ENCODE measurements at regions not wholly inside any gene's neighbourhood (a gene's known extent, or its start where the extent isn't known, plus 50 kb on each side); places are given as distances from the start of the nearest gene placed in this dataset.

GRCh38 chr7:31398815-31399214, 58.3 kb upstream of the NEUROD6 start:
- DNase-seq (ENCODE audit: low read depth): no peak

- DNase-seq (ENCODE audit: low read depth): no peak
Observed at GRCh38 chr7:31407178-31407676, 66.7 kb upstream of the NEUROD6 start.

GRCh38 chr7:31408140-31408729, 67.7 kb upstream of the NEUROD6 start:
- DNase-seq (ENCODE audit: low read depth): no peak

- no peak for DNase-seq (ENCODE audit: low read depth)
Observed at GRCh38 chr7:31410265-31410664, 69.7 kb upstream of the NEUROD6 start.

- DNase-seq (ENCODE audit: low read depth): no peak
Observed at GRCh38 chr7:31411416-31411815, 70.9 kb upstream of the NEUROD6 start.

- no peak for DNase-seq (ENCODE audit: low read depth)
Observed at GRCh38 chr7:31413766-31414165, 73.2 kb upstream of the NEUROD6 start.

GRCh38 chr7:31416381-31416870, 75.9 kb upstream of the NEUROD6 start:
- DNase-seq (ENCODE audit: low read depth): no peak

GRCh38 chr7:31418928-31419327, 78.4 kb upstream of the NEUROD6 start:
- no peak for DNase-seq (ENCODE audit: low read depth)

GRCh38 chr7:31419505-31420055, 79.1 kb upstream of the NEUROD6 start:
- no peak for DNase-seq (ENCODE audit: low read depth)

GRCh38 chr7:31420948-31421347, 80.4 kb upstream of the NEUROD6 start:
- DNase-seq (ENCODE audit: low read depth): no peak

- no peak for DNase-seq (ENCODE audit: low read depth)
Observed at GRCh38 chr7:31421607-31422006, 81.1 kb upstream of the NEUROD6 start.

GRCh38 chr7:31423994-31424393, 83.5 kb upstream of the NEUROD6 start:
- DNase-seq (ENCODE audit: low read depth): no peak

- DNase-seq (ENCODE audit: low read depth): no peak
Observed at GRCh38 chr7:31432176-31432575, 81.7 kb upstream of the ITPRID1 start.

- DNase-seq (ENCODE audit: low read depth): no peak
Observed at GRCh38 chr7:31432836-31433340, 81.0 kb upstream of the ITPRID1 start.

GRCh38 chr7:31437250-31437865, 76.5 kb upstream of the ITPRID1 start:
- no peak for DNase-seq (ENCODE audit: low read depth)

GRCh38 chr7:31439165-31439564, 74.7 kb upstream of the ITPRID1 start:
- DNase-seq (ENCODE audit: low read depth): no peak

GRCh38 chr7:31440511-31440910, 73.4 kb upstream of the ITPRID1 start:
- DNase-seq (ENCODE audit: low read depth): no peak

- DNase-seq (ENCODE audit: low read depth): no peak
Observed at GRCh38 chr7:31442626-31443025, 71.3 kb upstream of the ITPRID1 start.

GRCh38 chr7:31443457-31443856, 70.4 kb upstream of the ITPRID1 start:
- peak; percentile 24 for DNase-seq (ENCODE audit: low read depth)

- DNase-seq (ENCODE audit: low read depth): no peak
Observed at GRCh38 chr7:31444196-31444595, 69.7 kb upstream of the ITPRID1 start.

- no peak for DNase-seq (ENCODE audit: low read depth)
Observed at GRCh38 chr7:31445686-31446355, 68.1 kb upstream of the ITPRID1 start.

- no peak for DNase-seq (ENCODE audit: low read depth)
Observed at GRCh38 chr7:31448649-31449048, 65.2 kb upstream of the ITPRID1 start.

Measured in myocyte (in vitro differentiated cells).